ENCODE measurements at regions not wholly inside any gene's neighbourhood (a gene's known extent, or its start where the extent isn't known, plus 50 kb on each side); places are given as distances from the start of the nearest gene placed in this dataset.

GRCh38 chr2:19549821-19550220 is 191.4 kb upstream of the OSR1 start:
- no peak for TF ChIP-seq CTCF (IDR thresholded peaks at IDR 0.05)
- no peak for TF ChIP-seq EZH2 (IDR thresholded peaks at IDR 0.05; ENCODE audit: borderline replicate concordance, insufficient read depth, low read depth, low read length, poor library complexity, severe bottlenecking)

Data from B cell (primary cell).